ENCODE measurements at regions not wholly inside any gene's neighbourhood (a gene's known extent, or its start where the extent isn't known, plus 50 kb on each side); places are given as distances from the start of the nearest gene placed in this dataset.

DNA sequence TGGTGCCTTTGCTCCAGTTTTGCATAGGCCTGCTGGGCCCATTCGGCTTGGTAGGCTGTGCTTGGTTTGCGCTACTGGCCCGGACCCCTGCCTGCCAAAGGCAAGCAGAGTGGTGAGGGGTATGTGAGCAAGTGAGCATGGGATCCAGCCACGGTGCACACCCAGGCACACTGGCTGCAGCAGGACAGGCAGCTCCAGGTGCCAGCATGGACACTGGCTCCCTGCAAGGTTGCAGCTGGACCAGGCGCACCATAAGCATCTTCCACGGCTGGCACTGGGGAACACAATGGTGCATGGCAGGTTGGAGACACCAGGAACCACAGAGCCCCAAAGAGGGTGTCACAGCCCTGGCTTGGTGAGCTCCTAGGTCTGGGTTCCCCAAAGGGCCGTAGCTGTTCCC is 693.5 kb upstream of the PTBP2 start:
- WGBS (ENCODE audit: low lambda C conversion rate), result 60% methylated on average over 1 of the region's 7 CpGs
- Histone ChIP-seq H3K4me2 (no peak overlapping the region), H3K4me3 (ENCODE audit: low read depth in 2 of 2, low read length in 1 of 2) (no peak overlapping the region), H3K9me2 (no peaks in the 10 kb centered on the region), H3K9ac (no peak overlapping the region), H3K79me2 (ENCODE audit: insufficient read depth) (no peaks in the 10 kb centered on the region), H3F3A (replicated peaks; ENCODE audit: insufficient read depth) (no peaks in the 10 kb centered on the region), H2AFZ (ENCODE audit: low read depth) (no peak overlapping the region), H3K36me3 (replicated peaks in 1 of 2; ENCODE audit: control insufficient read depth in 1 of 2, insufficient read depth in 2 of 2, low read length in 1 of 2) (no peaks in the 10 kb centered on the region), H3K27me3 (ENCODE audit: insufficient read depth) (no peaks in the 10 kb centered on the region), H3K27ac (ENCODE audit: low read depth in 2 of 2, low read length in 1 of 2) (no peak overlapping the region), H4K20me1 (ENCODE audit: insufficient read depth) (no peaks in the 10 kb centered on the region), H3K4me1 (ENCODE audit: control insufficient read depth in 1 of 2, insufficient read depth in 2 of 2, low read depth in 1 of 2, low read length in 1 of 2) (no peaks in the 10 kb centered on the region), H3K9me3 (no peaks in the 10 kb centered on the region)
- ChIA-PET CTCF (no interaction called here), POLR2A (no interaction called here)
- no peak for DNase-seq
- no peak for TF ChIP-seq GATA2 (CRISPR knock-in tag; IDR thresholded peaks at IDR 0.05)
- no peak for TF ChIP-seq FOXJ3 (CRISPR knock-in tag; IDR thresholded peaks at IDR 0.05)
- no peak for TF ChIP-seq TAF1 (IDR thresholded peaks at IDR 0.05; ENCODE audit: borderline replicate concordance, low read depth, low read length)
- TF ChIP-seq MXI1 (IDR thresholded peaks at IDR 0.05; ENCODE audit: low read depth, low read length), result no peak
- TF ChIP-seq IRF3 (IDR thresholded peaks at IDR 0.05; ENCODE audit: low read depth, low read length), result no peak
- no peak for TF ChIP-seq MEF2A (IDR thresholded peaks at IDR 0.05; ENCODE audit: borderline replicate concordance, low read depth)
- TF ChIP-seq TEAD4 (IDR thresholded peaks at IDR 0.05; ENCODE audit: borderline replicate concordance, insufficient read depth), result no peak
- no peak for TF ChIP-seq USF1 (IDR thresholded peaks at IDR 0.05; ENCODE audit: borderline replicate concordance, low read depth)
- no peak for TF ChIP-seq RFX5 (IDR thresholded peaks at IDR 0.05; ENCODE audit: low read length)
- TF ChIP-seq SMC3 (IDR thresholded peaks at IDR 0.05; ENCODE audit: low read depth, low read length), result no peak
- no peak for TF ChIP-seq TCF12 (IDR thresholded peaks at IDR 0.05)
- no peak for TF ChIP-seq CTCF (IDR thresholded peaks at IDR 0.05)
- TF ChIP-seq FOSL2 (IDR thresholded peaks at IDR 0.05; ENCODE audit: borderline replicate concordance, low read depth), result no peak
- no peak for TF ChIP-seq NRF1 (IDR thresholded peaks at IDR 0.05; ENCODE audit: low read depth, low read length)
- TF ChIP-seq FOXM1 (IDR thresholded peaks at IDR 0.05; ENCODE audit: low read depth), result no peak

- H3K9me2 ChIP-seq, result no peaks in the 10 kb centered on the region
- DNase-seq, result no peak
- CTCF ChIA-PET, result no interaction called here
- H3K79me2 ChIP-seq (ENCODE audit: insufficient read depth), result no peaks in the 10 kb centered on the region
- H3F3A ChIP-seq (replicated peaks; ENCODE audit: insufficient read depth), result no peaks in the 10 kb centered on the region
- H3K4me3 ChIP-seq (ENCODE audit: low read depth in 2 of 2, low read length in 1 of 2), result no peak overlapping the region
- H3K27me3 ChIP-seq (ENCODE audit: insufficient read depth), result no peaks in the 10 kb centered on the region
- POLR2A ChIA-PET, result no interaction called here
- 26% methylated on average over 1 of the region's 1 CpG for WGBS (ENCODE audit: low lambda C conversion rate)
- H3K4me1 ChIP-seq (ENCODE audit: control insufficient read depth in 1 of 2, insufficient read depth in 2 of 2, low read depth in 1 of 2, low read length in 1 of 2), result no peaks in the 10 kb centered on the region
- H3K4me2 ChIP-seq, result no peak overlapping the region
- TF ChIP-seq JUND (IDR thresholded peaks at IDR 0.05), result no peak
- TF ChIP-seq TEAD4 (IDR thresholded peaks at IDR 0.05; ENCODE audit: borderline replicate concordance, insufficient read depth), result no peak
- no peak for TF ChIP-seq NFIC (IDR thresholded peaks at IDR 0.05; ENCODE audit: borderline replicate concordance)
- TF ChIP-seq RFX5 (IDR thresholded peaks at IDR 0.05; ENCODE audit: low read length), result no peak
- no peak for TF ChIP-seq NRF1 (IDR thresholded peaks at IDR 0.05; ENCODE audit: low read depth, low read length)
- no peak for TF ChIP-seq RCOR1 (IDR thresholded peaks at IDR 0.05; ENCODE audit: low read length)
- TF ChIP-seq EZH2phosphoT487 (IDR thresholded peaks at IDR 0.05; ENCODE audit: borderline replicate concordance, low read depth), result no peak
- TF ChIP-seq GATA2 (CRISPR knock-in tag; IDR thresholded peaks at IDR 0.05), result no peak
- no peak for TF ChIP-seq RXRA (IDR thresholded peaks at IDR 0.05; ENCODE audit: borderline replicate concordance, low read depth)
- no peak for TF ChIP-seq POLR2AphosphoS5 (IDR thresholded peaks at IDR 0.05; ENCODE audit: low read depth, low read length)
- TF ChIP-seq MEF2A (IDR thresholded peaks at IDR 0.05; ENCODE audit: borderline replicate concordance, low read depth), result no peak
- TF ChIP-seq GABPA (IDR thresholded peaks at IDR 0.05; ENCODE audit: low read depth), result no peak
- TF ChIP-seq SMC3 (IDR thresholded peaks at IDR 0.05; ENCODE audit: low read depth, low read length), result no peak
- no peak for TF ChIP-seq USF1 (IDR thresholded peaks at IDR 0.05; ENCODE audit: borderline replicate concordance, low read depth)
- H3K36me3 ChIP-seq (replicated peaks in 1 of 2; ENCODE audit: control insufficient read depth in 1 of 2, insufficient read depth in 2 of 2, low read length in 1 of 2), result no peaks in the 10 kb centered on the region
- no peak overlapping the region for H3K9ac ChIP-seq
- H4K20me1 ChIP-seq (ENCODE audit: insufficient read depth), result no peaks in the 10 kb centered on the region
- H3K9me3 ChIP-seq, result no peaks in the 10 kb centered on the region
- no peak overlapping the region for H3K27ac ChIP-seq (ENCODE audit: low read depth in 2 of 2, low read length in 1 of 2)
- H2AFZ ChIP-seq (ENCODE audit: low read depth), result no peak overlapping the region
Observed at GRCh38 chr1:96030312-96030711, 691.3 kb upstream of the PTBP2 start.

Measured in SK-N-SH (cell line).